NCI-H69 (cell line): ENCODE measurements at regions not wholly inside any gene's neighbourhood (a gene's known extent, or its start where the extent isn't known, plus 50 kb on each side); places are given as distances from the start of the nearest gene placed in this dataset.
"Not testable (repeated sequence)": the region's sequence is repeated elsewhere in the genome, so short reads cannot be mapped to it uniquely, and the experiment has no call there.

Source experiments
- DNase-seq: peaks from one replicate; lab custom pipeline; 2025; lab: John Stamatoyannopoulos, UW

- peak; percentile 98 for DNase-seq
Observed at GRCh38 chr22:25419247-25420113, 145.0 kb upstream of the GRK3 start.

GRCh38 chr22:25420114-25420441 is 144.4 kb upstream of the GRK3 start:
- not testable (repeated sequence) for DNase-seq

- peak; percentile 86 for DNase-seq
Observed at GRCh38 chr22:25420471-25420924, 144.0 kb upstream of the GRK3 start.

GRCh38 chr22:25420925-25421904 is 143.3 kb upstream of the GRK3 start:
- peak; percentile 75 for DNase-seq

- DNase-seq = peak; percentile 51
Observed at GRCh38 chr22:25426530-25427308, 137.8 kb upstream of the GRK3 start.

- not testable (repeated sequence) for DNase-seq
Observed at GRCh38 chr22:25431637-25432342, 132.7 kb upstream of the GRK3 start.

DNA sequence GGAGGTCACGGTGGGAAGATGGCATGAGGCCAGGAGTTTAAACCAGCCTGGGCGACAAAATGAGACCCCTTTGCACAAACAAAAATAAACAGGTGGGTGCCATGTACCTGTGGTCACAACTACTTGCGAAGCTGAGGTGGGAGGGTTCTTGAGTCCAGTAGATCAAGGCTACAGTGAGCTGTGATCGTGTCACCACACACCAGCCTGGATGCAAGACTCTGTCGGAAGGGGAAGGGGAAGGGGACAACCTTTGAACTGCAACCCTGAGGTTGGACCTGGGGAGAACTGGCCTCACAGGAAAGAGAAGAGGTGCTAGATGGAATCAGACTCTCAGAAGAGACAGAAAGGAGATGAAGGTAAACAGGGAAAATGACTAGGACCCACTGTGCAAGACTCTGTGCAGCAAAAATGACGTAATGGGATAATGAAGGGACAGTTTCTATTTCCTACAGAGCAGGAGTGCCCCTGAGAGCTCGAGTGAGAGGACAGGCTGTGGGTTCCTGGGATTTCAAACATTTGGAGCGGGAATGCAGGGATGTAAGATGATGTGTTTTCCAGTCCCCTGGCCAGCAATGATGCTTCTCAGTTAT is 131.0 kb upstream of the GRK3 start:
- not testable (repeated sequence) for DNase-seq

DNA sequence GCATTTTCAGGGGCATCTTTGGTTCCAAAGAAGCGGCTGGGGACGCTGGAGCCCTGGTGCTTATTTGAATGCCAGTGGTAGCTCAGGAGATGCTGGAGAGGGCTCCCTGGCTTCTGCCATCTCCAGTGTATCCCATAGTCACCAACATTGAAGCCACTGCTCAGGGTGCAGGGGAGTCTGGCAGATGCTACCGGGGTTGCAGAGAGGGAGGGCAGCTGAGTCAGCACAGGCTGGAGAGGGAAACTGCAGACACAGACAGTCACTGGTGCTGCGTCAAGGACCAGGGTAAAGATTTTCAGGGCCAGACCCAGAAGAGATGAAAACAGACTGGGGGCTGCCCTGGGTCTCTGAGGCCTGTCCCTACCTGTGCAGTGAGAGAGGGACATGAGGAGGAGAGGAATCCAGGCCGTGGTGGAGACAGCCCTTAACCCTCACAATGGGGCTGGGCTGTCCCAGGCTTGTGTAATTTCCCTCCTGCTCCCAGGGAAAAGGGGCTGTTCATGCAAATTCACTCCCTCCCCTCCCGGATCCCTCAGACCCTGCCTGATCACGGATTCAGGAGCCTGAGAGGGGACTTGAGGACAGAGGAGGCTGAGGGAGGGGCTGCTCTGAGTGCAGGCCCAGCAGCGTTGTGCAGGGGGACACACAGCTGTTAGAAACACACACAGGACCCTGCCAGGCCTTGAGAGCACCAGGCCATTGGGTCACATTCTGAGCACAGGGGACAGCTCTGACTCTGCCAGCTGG is 126.9 kb upstream of the GRK3 start:
- DNase-seq = no peak

DNA sequence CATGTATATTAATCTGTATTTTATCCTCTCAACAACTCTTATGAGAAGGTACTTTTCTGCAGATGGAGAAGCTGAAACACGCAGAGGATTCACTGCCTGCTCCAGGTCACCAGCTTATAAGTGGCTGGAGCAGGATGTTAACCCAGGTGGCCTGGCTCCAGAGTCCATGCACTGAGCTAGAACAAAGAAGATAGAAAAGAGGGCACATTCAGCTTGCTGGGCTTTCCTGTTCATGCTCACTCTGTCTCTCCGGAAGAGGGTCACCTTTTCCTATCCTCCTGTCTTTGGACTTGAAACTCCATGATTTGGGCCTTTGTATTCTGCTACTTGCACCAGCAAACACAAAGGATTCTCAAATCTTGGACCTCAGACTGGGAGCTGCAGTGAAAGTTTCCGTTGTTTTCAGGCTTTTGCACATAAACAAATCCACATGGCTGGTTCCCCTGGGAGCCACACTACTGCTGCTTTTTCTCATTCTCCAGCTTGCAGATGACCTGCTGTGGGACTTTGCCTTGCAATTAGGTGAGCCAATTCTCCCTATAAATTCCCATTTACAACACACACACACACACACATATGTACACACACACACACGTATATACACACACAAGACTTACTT is 117.3 kb upstream of the GRK3 start:
- DNase-seq = peak; percentile 69

- peak; percentile 91 for DNase-seq
Observed at GRCh38 chr22:25447686-25448434, 116.6 kb upstream of the GRK3 start.

DNA sequence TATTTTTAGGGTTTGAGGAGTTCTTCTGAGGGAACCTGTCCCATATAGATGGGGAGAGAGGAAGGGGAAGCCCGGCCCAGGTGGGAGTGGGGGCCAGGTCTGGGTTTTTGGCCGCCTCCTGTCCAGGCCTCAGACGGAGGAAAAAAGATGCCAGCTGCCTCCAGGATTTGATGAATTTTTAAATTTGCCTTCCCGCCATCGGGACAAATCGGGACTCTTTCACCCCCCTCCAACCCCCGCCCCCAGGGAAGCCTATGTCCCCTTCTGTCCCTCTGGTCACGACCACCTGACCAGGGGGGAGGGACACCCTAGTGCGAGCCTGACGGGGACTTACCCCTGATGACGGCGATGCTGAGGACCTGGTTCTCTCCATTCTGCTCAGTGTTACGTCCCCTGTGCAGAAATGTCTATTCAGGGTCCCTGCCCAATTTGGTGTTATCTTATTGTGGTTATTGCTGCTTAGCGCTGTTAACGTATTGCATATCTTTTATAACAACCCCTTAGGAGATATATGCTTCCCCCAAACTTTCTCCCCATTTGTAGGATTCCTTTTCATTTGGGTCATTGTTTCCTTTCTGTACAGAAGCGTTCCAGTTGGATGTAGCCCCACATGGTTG is 115.9 kb upstream of the GRK3 start:
- peak; percentile 51 for DNase-seq

- DNase-seq = no peak
Observed at GRCh38 chr22:25449781-25450317, 114.6 kb upstream of the GRK3 start.

GRCh38 chr22:25451480-25452114 is 112.9 kb upstream of the GRK3 start:
- no peak for DNase-seq

DNA sequence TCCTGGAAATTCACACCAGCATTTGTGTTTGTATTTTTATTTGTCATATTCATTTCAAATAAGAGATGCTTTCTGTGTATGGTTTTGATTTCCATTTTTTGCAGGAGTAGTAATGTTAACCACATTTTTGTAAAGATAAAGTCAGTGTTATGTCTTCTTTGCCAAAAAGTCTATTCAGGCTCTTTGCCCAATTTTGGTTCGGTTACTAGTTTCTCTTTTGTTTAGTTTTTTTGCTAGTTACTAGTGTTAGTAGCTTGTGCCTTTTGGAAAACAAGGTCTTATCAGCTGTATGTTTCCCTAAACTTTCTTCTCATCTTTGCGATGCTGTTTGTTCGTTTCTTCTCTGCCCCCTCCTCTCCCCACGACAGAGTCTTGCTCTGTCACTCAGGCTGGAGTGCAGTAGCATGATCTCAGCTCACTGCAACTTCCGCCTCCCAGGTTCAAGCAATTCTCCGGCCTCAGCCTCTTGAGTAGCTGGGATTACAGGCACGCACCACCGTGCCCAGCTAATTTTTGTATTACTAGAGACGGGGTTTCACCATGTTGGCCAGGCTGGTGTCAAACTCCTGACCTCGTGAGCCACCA is 112.3 kb upstream of the GRK3 start:
- DNase-seq = no peak

DNA sequence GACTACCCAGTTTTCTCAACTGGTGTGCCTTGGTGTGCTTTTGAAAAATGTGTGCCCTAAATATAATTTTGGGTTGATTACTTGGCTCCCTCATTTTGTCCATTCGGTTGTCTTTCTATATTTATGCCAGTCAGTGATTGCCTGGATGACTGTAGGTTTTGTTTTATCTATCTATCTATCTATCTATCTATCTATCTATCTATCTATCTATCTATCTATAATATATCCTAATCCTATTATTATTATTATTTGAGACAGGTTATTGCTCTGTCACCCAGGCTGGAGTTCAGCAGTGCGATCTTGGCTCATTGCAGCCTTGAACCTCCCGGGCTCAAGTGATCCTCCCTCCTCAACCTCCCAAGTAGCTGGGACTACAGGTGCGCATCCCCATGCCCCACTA is 111.4 kb upstream of the GRK3 start:
- DNase-seq = no peak

GRCh38 chr22:25453557-25453956 is 110.9 kb upstream of the GRK3 start:
- DNase-seq = no peak

DNA sequence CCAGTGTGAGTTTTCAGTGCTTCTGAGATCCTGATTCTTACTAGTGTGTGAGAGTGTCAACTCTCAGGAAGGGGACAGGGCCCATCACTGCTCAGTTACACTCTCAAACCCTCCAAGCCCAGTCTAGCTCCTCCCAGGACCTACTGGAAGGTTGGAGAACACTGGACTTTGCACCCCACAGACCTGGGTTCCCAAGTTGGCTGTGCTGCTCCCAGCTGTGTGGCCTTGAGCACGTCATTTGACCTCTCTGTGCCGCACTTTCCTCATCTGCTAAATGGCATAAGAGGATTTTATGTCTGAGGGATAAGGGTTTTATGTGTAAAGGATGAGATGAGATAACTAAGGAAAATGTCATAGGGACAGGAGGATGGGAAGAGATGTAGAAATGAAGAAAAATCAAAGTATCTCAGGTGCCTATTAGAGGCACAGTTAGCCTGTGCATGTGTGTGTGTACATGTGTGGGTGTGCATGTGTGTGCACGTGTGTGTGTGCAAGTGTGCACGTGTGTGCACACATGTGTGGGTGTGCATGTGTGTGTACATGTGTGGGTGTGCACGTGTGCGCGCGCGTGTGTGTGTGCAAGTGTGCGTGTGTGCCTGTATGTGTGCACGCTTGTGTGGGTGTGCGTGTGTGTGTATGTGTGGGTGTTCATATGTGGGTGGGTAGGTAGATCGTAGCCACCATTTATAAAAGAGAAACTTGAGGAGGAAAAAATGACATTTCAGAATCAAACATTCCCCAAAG is 108.0 kb upstream of the GRK3 start:
- DNase-seq = not testable (repeated sequence)
